ENCODE measurements at regions not wholly inside any gene's neighbourhood (a gene's known extent, or its start where the extent isn't known, plus 50 kb on each side); places are given as distances from the start of the nearest gene placed in this dataset.

DNA sequence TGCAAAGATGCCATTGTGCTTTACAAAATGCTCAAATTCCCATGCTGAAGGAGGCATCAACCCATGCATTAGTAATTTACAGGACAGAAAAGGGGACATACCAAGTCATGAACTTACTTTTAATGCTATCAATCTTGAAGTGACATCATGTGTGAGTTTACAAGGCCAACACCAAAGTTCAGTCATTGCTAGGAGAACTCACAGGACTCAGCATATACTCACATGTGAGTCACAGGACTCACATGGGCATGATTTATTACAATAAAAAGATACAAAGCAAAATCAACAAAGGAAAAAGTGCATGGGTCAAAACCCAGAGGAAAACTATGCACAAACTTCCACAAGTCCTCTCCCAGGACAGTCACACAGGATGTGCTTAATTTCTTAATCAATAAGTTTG, 1656.0 kb downstream of the MRPL39 start:
- TF ChIP-seq, protein P1, sequence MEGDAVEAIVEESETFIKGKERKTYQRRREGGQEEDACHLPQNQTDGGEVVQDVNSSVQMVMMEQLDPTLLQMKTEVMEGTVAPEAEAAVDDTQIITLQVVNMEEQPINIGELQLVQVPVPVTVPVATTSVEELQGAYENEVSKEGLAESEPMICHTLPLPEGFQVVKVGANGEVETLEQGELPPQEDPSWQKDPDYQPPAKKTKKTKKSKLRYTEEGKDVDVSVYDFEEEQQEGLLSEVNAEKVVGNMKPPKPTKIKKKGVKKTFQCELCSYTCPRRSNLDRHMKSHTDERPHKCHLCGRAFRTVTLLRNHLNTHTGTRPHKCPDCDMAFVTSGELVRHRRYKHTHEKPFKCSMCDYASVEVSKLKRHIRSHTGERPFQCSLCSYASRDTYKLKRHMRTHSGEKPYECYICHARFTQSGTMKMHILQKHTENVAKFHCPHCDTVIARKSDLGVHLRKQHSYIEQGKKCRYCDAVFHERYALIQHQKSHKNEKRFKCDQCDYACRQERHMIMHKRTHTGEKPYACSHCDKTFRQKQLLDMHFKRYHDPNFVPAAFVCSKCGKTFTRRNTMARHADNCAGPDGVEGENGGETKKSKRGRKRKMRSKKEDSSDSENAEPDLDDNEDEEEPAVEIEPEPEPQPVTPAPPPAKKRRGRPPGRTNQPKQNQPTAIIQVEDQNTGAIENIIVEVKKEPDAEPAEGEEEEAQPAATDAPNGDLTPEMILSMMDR (conservative IDR thresholded peaks at IDR 0.05; ENCODE audit: low read length): no peak
- TF ChIP-seq EZH2phosphoT487 (IDR thresholded peaks at IDR 0.05; ENCODE audit: borderline replicate concordance): no peak

Data from Loucy (cell line).